Neural progenitor cell (in vitro differentiated cells): ENCODE measurements at regions not wholly inside any gene's neighbourhood (a gene's known extent, or its start where the extent isn't known, plus 50 kb on each side); places are given as distances from the start of the nearest gene placed in this dataset.

ENCODE experiments used
- EZH2 ChIP-seq: fragments of 200-600 bp; sonication (generic); IDR thresholded peaks from 2 replicates; pipeline ENCODE4 v1.6.1; 2017; ENCODE audit warnings: antibody characterized with exemption, mild to moderate bottlenecking, moderate library complexity
- TF ChIP-seq, protein P1 (sequence below): fragments of 200-600 bp; sonication (generic); IDR thresholded peaks from 2 replicates; pipeline ENCODE4 v1.5.1; 2017; ENCODE audit warnings: antibody characterized with exemption, mild to moderate bottlenecking

DNA sequence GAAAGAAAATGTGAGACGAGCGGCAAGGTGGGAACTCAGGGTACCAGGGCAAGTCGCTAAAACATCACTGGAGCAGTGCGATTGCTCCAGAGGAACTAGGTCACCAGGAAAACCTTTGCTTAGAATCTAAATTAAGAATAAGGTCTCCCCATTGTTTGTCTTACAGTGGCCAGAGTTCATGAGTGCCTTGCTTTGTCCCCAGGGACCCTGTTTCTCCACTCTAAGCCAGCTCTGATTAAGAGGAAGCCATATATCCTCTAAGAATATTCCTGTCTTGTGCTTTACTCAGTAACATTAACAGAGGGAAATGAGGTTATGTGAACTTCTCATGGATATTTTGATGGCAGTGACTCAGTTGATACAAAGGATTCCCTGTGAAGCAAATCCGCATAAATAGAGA lies 305.8 kb downstream of the CD83 start:
- TF ChIP-seq, protein P1, sequence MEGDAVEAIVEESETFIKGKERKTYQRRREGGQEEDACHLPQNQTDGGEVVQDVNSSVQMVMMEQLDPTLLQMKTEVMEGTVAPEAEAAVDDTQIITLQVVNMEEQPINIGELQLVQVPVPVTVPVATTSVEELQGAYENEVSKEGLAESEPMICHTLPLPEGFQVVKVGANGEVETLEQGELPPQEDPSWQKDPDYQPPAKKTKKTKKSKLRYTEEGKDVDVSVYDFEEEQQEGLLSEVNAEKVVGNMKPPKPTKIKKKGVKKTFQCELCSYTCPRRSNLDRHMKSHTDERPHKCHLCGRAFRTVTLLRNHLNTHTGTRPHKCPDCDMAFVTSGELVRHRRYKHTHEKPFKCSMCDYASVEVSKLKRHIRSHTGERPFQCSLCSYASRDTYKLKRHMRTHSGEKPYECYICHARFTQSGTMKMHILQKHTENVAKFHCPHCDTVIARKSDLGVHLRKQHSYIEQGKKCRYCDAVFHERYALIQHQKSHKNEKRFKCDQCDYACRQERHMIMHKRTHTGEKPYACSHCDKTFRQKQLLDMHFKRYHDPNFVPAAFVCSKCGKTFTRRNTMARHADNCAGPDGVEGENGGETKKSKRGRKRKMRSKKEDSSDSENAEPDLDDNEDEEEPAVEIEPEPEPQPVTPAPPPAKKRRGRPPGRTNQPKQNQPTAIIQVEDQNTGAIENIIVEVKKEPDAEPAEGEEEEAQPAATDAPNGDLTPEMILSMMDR: no peak
- TF ChIP-seq EZH2: no peak
